Fibroblast of lung (primary cell): ENCODE measurements at regions not wholly inside any gene's neighbourhood (a gene's known extent, or its start where the extent isn't known, plus 50 kb on each side); places are given as distances from the start of the nearest gene placed in this dataset.

ENCODE experiments used
- DNase-seq, 2 donors: peaks; one replicate each; pipeline versions ENCODE4 v3.0.0 to v3.0.0-alpha.2; 2010; ENCODE audit warnings: low read depth in 2 of 2
- H2AFZ ChIP-seq: 2 replicates; pipeline ENCODE4 v1.5.1; 2012; ENCODE audit warnings: low read length, control low read depth, inconsistent platforms
- H3K27ac ChIP-seq: 2 replicates; pipeline ENCODE4 v1.5.1; 2011; ENCODE audit warnings: low read length, control low read depth; ENCODE audit not compliant: insufficient read depth
- H3K27me3 ChIP-seq: 2 replicates; pipeline ENCODE4 v1.5.1; 2011; ENCODE audit warnings: mild to moderate bottlenecking, low read length; ENCODE audit not compliant: control insufficient read depth, insufficient read depth
- H3K36me3 ChIP-seq: 2 replicates; pipeline ENCODE4 v1.5.1; 2011; ENCODE audit warnings: low read length; ENCODE audit not compliant: control insufficient read depth, insufficient read depth
- H3K4me1 ChIP-seq: 2 replicates; pipeline ENCODE4 v1.5.1; 2011; ENCODE audit warnings: low read length; ENCODE audit not compliant: control insufficient read depth, insufficient read depth; ENCODE audit errors: extremely low read depth
- H3K4me2 ChIP-seq: 2 replicates; pipeline ENCODE4 v1.5.1; 2011; ENCODE audit warnings: low read length, control low read depth; ENCODE audit not compliant: insufficient read depth; ENCODE audit errors: extremely low read depth
- H3K4me3 ChIP-seq, 4 experiments: fragments of 200-600 bp in 1 of 4; sonication (generic) in 1 of 4; replicated peaks in 1 of 4; 2 replicates each; pipeline ENCODE4 v1.5.1; 2011 to 2016; ENCODE audit warnings: low read length in 4 of 4, low read depth in 3 of 4, mild to moderate bottlenecking in 3 of 4, control low read depth in 2 of 4, inconsistent platforms in 1 of 4, mixed read lengths in 1 of 4; ENCODE audit not compliant: insufficient read depth in 1 of 4; ENCODE audit errors: control extremely low read depth in 1 of 4
- H3K79me2 ChIP-seq: 2 replicates; pipeline ENCODE4 v1.5.1; 2012; ENCODE audit warnings: mild to moderate bottlenecking, low read length, inconsistent platforms; ENCODE audit not compliant: control insufficient read depth, insufficient read depth
- H3K9ac ChIP-seq: 2 replicates; pipeline ENCODE4 v1.5.1; 2011; ENCODE audit warnings: mild to moderate bottlenecking, low read length, control low read depth; ENCODE audit not compliant: insufficient read depth
- H3K9me3 ChIP-seq: 2 replicates; pipeline ENCODE4 v1.5.1; 2012; ENCODE audit warnings: low read depth, low read length; ENCODE audit not compliant: control insufficient read depth, insufficient read depth
- H4K20me1 ChIP-seq: 2 replicates; pipeline ENCODE4 v1.5.1; 2011; ENCODE audit warnings: low read length; ENCODE audit not compliant: control insufficient read depth, insufficient read depth; ENCODE audit errors: extremely low read depth
- EZH2 ChIP-seq: IDR thresholded peaks from 2 replicates; pipeline ENCODE4 v1.5.1; 2012; ENCODE audit warnings: low read length, control low read depth, mild to moderate bottlenecking; ENCODE audit errors: missing control alignments
- TF ChIP-seq, protein P1 (sequence below), 2 donors: IDR thresholded peaks in 1 of 2; conservative IDR thresholded peaks in 1 of 2; 1 replicate in 1 of 2; 2 replicates in 1 of 2; pipeline ENCODE4 v1.5.1; 2011 to 2012; ENCODE audit warnings: low read length in 2 of 2, control low read depth in 1 of 2, inconsistent platforms in 1 of 2, low read depth in 1 of 2, mild to moderate bottlenecking in 1 of 2

GRCh38 chr2:187698374-187699110, 144.3 kb upstream of the TFPI start:
- Histone ChIP-seq H3K9me3 (no peaks in the 10 kb centered on the region), H3K27me3 (no peaks in the 10 kb centered on the region), H3K36me3 (no peaks in the 10 kb centered on the region), H2AFZ (no peak overlapping the region), H3K9ac (no peak overlapping the region), H4K20me1 (no peaks in the 10 kb centered on the region), H3K27ac (no peak overlapping the region), H3K4me3 (no peak overlapping the region), H3K4me2 (no peak overlapping the region), H3K4me1 (no peaks in the 10 kb centered on the region), H3K79me2 (no peaks in the 10 kb centered on the region)
- TF ChIP-seq, protein P1, sequence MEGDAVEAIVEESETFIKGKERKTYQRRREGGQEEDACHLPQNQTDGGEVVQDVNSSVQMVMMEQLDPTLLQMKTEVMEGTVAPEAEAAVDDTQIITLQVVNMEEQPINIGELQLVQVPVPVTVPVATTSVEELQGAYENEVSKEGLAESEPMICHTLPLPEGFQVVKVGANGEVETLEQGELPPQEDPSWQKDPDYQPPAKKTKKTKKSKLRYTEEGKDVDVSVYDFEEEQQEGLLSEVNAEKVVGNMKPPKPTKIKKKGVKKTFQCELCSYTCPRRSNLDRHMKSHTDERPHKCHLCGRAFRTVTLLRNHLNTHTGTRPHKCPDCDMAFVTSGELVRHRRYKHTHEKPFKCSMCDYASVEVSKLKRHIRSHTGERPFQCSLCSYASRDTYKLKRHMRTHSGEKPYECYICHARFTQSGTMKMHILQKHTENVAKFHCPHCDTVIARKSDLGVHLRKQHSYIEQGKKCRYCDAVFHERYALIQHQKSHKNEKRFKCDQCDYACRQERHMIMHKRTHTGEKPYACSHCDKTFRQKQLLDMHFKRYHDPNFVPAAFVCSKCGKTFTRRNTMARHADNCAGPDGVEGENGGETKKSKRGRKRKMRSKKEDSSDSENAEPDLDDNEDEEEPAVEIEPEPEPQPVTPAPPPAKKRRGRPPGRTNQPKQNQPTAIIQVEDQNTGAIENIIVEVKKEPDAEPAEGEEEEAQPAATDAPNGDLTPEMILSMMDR (conservative IDR thresholded peaks at IDR 0.05 in 1 of 2, IDR thresholded peaks at IDR 0.05 in 1 of 2; ENCODE audit: low read depth in 1 of 2, low read length in 2 of 2): no peak
- no peak for TF ChIP-seq EZH2
- DNase-seq: peak; percentile 49 to 88

GRCh38 chr2:187702157-187702556, 147.9 kb upstream of the TFPI start:
- no peaks in the 10 kb centered on the region for H3K79me2 ChIP-seq
- TF ChIP-seq, protein P1 (conservative IDR thresholded peaks at IDR 0.05 in 1 of 2, IDR thresholded peaks at IDR 0.05 in 1 of 2; ENCODE audit: low read depth in 1 of 2, low read length in 2 of 2): no peak
- no peak for TF ChIP-seq EZH2
- no peak overlapping the region for H2AFZ ChIP-seq
- H3K4me3 ChIP-seq: no peak overlapping the region
- no peak for DNase-seq
- no peak overlapping the region for H3K9ac ChIP-seq
- no peak overlapping the region for H3K4me2 ChIP-seq
- no peaks in the 10 kb centered on the region for H3K4me1 ChIP-seq
- H4K20me1 ChIP-seq: no peaks in the 10 kb centered on the region
- no peaks in the 10 kb centered on the region for H3K9me3 ChIP-seq
- no peaks in the 10 kb centered on the region for H3K27me3 ChIP-seq
- no peaks in the 10 kb centered on the region for H3K36me3 ChIP-seq
- H3K27ac ChIP-seq: no peak overlapping the region

DNA sequence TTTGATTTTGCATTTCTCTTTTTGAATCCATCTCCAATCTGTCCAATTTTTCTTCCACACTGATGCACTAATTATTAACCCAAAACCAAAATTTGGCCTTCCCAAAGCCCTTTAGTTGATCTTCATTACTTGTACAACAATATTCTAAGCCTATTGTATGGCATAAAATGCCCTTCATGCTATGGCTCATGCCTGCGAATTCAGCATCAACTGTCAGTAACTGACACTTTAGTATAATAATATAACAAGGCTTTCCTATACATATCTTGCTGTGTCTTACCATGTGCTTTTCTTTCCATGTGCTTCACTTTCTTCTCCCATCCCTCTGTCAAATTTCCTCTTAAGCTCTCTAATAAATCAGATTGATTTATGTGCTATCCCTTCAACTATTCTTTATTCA, 154.0 kb upstream of the TFPI start:
- Histone ChIP-seq H3K9me3 (no peaks in the 10 kb centered on the region), H2AFZ (no peak overlapping the region), H3K27ac (no peak overlapping the region), H3K4me3 (no peak overlapping the region), H4K20me1 (no peaks in the 10 kb centered on the region), H3K4me2 (no peak overlapping the region), H3K36me3 (no peaks in the 10 kb centered on the region), H3K79me2 (no peaks in the 10 kb centered on the region), H3K27me3 (no peaks in the 10 kb centered on the region), H3K4me1 (no peaks in the 10 kb centered on the region), H3K9ac (no peak overlapping the region)
- no peak for TF ChIP-seq EZH2
- TF ChIP-seq, protein P1 (conservative IDR thresholded peaks at IDR 0.05 in 1 of 2, IDR thresholded peaks at IDR 0.05 in 1 of 2; ENCODE audit: low read depth in 1 of 2, low read length in 2 of 2): no peak
- no peak for DNase-seq
